G401 (cell line): ENCODE measurements at regions not wholly inside any gene's neighbourhood (a gene's known extent, or its start where the extent isn't known, plus 50 kb on each side); places are given as distances from the start of the nearest gene placed in this dataset.
"Not testable (repeated sequence)": the region's sequence is repeated elsewhere in the genome, so short reads cannot be mapped to it uniquely, and the experiment has no call there.

Experiments
- DNase-seq: peaks from one replicate; pipeline ENCODE4 v3.0.0-alpha.2; 2015; ENCODE audit warnings: low spot score
- in situ Hi-C: cut with HindIII; loops from 2 replicates; pipeline ENCODE4 v1.10.0; 2016; ENCODE audit warnings: low sequenced_read_pairs, mixed read lengths

DNA sequence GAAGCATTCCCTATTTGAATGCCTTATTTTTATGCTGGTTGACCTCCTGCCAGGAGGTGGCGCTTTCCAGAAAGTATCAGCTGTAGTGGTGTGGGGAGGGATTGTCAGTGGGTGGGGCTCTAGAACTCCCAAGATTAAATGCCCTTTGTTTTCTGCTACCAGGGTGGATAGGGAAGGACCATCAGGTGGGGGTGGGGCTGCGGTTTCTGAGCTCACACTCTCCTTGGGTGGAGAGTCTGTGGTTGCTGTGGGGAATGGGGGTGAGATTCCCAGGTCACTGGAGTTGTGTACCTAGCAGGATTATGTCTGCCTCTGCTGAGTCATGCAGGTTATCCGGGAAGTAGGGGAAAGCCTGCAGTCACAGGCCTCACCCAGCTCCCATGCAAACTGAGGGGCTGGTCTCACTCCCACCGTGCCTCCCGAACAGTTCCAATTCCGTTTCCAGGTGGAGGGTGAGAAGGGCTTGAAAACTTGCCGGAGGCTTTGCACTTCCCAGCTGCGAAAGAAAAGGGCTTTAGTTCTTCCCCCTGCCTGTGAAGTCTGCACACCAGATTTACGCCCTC is 68.3 kb downstream of the ALG10B start:
- no peak for DNase-seq
- in situ Hi-C loops: no loop called here

DNA sequence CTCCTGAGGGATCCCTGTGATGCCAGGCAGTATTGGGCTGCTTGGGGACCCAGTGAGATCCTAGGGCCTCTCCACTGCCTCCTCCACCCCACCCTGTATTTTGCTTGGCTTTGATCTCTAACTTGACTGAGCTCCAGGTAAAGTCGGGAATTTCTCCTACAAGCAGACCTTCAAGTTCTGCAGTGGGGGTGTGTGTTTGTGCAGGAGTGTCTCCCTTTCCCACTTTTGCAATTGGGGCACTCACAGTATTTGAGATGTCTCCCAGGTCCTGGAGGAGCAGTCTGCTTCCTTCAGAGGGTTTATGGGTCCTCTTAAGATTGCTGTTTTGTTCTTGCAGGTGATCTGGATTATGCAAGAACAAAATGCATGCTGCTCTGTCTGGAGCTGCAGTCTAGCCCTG is 68.9 kb downstream of the ALG10B start:
- in situ Hi-C loops: no loop called here
- no peak for DNase-seq

DNA sequence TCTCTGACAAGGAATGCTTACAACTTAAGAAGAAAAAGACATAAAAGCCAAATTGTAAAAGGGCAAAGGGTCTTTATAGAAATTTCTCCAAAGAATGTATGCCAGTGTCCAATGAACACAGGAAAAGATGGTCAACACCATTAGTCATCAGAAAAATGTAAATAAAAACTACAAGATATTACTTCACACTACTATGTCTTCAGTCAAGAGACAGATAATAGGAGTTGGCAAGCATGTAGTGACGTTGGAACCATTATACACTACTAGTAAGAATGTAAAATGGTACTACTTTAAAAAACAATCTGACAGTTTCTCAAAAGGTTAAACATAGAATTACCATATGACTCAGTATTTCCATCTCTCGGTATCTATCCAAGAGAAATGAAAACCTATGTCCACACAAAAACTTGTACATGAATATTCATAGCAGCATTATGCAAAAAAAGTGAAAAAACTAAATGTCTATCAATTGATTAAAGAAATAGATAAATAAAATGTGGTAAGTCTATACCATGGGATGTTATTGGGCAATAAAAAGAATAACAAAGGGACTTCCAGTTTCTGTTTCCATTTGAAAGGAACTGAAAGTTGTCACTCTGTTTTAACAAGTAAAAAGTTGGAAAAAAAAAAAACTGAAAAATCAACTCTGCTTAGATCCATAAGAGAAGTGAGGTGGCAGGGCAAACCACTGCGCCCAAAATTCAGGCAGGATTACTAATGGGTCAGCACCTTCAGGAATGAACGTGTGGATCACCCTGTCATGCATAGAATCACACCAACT is 69.8 kb downstream of the ALG10B start:
- in situ Hi-C loops: no loop called here
- no peak for DNase-seq

DNA sequence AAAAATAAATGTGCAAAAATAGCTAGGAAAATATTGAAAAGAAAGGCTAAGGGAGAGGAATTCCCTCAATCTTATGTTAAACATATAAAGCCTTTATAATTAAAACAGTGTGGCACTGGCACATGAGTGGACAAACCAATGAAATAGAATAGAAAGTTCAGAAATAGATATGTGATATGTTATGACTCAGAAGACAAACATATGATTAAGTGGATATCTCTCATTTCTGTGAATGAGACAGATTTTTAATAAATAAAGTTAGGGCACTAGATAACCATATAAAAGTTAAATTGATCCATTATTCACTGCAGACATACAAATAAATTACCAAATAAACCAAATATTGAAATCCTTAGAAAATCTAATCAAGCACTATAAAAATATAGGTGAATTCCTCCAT is 73.0 kb downstream of the ALG10B start:
- in situ Hi-C loops: no loop called here
- DNase-seq: no peak

DNA sequence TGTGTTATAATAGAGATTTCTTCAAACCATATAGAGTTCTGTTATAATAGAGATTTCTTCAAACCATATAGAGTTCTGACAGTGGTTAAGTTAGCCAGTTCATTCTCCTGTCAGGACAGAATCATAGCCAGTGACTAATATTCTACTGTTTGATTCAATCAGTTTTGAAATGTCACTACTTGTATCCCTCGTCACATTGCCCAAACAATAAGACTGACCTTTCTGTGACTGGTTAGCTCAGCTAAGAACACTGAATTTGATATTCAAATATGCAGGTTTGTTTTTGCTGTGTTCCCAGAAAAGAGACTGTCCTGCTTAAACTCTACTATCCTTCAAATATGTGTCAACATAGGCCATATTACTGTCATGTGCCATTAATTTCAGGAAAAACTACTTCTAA is 74.4 kb downstream of the ALG10B start:
- in situ Hi-C loops: no loop called here
- DNase-seq: no peak

DNA sequence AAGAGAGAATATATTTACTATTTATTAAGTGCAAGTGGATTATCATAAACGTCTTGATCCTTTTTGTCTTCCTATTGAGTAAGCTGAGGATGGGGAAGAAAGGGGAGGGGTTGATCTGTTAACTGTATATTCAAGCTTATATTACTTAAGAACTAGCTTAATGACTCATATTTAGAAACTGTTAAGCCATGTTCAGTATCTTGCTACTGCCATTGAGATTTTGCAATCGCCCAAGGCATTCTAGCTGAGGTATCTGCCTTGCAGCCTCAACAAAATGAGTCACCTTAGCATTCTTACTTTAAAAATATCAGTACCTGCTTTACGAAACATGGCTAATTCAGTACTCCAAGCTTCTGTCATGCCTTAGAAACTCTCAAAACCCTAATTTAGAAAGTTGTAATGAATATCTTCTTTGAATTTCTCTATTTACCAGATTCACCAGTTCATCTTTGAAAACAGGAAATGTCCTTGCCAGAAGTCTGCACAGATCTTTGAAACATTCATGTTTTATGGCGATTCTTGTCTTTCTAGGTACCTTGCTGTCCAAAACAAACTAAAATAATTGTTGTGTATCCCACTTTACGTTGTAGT is 76.1 kb downstream of the ALG10B start:
- DNase-seq: no peak
- in situ Hi-C loops: no loop called here

DNA sequence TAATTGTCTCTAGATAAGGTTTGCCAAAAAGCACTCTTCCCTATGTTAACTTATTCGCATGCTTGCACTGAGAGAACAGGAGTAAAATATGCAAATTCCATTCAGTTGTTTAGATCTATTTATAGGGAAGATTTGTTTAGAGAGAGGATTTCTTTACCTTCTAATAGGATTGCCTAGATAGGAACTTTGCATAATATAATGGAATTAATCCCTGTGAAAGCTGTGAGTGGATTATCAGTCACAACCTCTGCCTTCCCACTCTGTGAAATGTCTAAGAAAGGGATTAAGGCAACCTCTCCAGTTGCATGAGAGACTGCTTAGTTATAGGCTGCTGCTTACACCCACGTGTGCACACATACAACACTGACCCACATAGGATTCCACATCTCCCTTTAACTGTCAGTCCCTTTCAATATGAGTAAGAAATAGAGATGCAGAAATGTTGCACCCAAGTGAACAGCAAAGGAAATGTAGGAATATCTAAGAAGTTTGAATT is 83.2 kb downstream of the ALG10B start:
- in situ Hi-C loops: no loop called here
- no peak for DNase-seq

DNA sequence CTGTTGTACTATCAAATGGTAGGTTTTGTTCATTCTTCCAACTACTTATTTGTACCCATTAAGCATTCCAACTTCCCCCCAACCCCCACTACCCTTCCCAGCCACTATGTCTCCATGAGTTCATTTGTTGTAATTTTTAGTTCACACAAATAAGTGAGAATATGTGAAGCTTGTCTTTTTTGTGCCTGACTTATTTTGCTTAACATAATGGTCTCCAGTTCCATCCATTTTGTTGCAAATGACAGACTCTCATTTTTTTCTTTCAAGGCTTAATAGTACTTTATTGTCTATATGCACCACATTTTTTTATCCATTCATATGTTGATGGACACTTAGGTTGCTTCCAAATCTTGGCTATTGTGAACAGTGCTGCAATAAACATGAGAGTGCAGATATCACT is 86.2 kb downstream of the ALG10B start:
- no peak for DNase-seq
- in situ Hi-C loops: no loop called here

DNA sequence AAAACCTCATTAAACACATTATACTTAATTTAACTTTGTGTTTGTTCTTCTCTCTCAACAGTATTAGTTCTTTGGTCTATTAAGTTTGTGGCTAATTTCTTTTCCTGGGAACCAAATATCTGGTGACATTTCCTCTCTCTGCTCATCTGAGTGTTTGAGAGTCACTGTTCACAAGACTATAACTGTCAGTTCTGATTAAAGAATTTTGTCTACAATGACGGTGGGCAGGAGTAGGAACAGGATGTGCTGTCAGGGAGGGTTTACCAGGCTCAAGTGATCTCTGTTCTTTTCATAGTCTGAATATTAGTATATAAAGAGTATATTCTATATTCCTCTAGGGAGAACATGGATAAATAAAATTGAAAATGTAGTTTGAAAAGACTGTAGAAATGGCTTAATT is 92.9 kb downstream of the ALG10B start:
- DNase-seq: no peak
- in situ Hi-C loops: no loop called here

DNA sequence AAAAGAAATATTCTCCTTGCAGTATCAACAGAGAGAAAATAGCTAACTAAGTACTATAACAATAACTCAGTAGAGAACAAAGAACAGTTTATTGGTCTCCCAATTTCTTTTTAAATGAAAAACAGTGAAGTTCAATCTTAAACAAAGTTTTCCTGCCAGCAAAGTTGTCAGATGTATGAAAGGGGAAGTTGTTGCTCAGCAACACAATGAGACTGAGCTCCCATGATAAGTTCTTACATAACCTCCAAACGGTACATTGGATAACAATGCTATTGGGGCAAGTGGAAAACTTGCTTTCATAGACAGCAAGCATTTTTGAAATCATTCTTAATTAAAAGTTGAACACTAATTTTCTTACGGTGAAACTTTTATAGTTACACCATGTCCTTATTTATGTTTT is 94.9 kb downstream of the ALG10B start:
- in situ Hi-C loops: no loop called here
- DNase-seq: no peak

DNA sequence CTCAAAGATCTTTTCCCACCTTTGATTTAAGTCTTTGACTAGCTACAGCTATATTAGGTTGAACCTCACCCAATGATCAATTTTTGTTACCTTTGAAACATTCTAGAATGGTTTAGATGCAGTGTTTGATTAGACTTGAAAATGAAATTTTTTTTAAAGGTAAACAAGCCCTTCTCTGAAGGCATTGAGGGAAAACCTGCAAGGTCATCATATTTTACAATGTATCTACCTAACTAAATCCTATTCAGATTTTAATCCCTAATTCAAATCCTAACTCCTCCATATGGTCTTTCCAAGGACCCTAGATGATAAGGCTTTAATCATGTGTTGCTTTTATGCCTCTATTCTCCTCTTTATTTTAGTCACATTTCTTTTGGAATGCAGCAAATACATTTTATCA is 95.4 kb downstream of the ALG10B start:
- in situ Hi-C loops: no loop called here
- no peak for DNase-seq

DNA sequence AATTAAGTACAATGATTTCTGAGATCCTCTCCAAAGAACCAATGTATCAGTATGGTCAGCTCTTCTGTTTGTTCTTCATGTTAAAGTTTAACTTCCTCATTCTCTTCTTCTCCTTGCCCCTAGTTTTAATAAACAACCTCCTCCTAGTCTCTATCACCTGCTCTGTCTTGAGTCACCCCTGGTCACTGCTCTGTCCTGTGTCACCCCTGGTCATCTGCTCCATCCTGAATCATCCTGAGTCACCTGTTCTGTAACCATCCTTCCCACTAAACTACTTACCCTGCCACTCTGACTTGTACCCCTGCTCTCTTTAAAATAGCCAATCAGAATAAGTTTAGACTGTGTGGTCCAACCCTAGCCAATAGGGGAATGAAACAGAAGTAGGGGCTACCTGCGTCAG is 100.5 kb downstream of the ALG10B start:
- DNase-seq: no peak
- in situ Hi-C loops: no loop called here

DNA sequence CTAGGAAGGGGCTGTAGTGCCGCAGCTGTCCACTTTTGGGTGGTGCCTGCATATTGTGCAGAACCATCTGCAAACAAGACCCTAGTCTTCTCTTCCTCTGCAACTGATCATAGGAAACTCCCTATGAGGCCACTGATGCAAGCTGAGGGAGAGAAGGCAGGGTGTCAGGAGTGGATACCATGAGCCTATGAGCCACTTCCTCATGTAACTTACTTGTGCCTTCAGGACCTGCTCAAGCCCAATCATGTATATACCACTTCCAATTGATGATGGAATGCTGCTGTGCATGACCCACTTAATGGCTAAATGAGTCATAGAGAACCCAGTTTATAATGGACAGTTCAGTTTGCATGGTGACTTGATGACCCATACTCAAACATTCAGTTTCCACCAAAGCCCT is 107.9 kb downstream of the ALG10B start:
- no peak for DNase-seq
- in situ Hi-C loops: no loop called here

DNA sequence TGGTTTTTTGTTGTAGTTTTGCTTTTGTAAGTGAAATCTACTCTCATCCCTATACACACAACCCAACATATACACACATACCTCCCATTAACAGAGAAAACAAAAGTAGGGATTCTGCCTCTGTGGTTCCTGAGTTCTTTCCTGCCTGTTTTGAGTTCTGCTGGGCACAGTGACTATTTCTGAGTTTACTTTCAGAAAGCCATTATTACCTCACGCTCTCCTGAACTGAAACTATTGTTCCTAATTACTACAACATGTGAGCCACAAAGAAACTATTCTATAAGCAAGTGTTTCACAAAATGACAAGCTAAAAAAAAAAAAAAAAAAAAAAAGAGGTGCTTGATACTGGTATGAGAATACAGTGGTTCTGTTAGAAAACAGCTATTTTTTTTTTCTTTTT is 110.9 kb downstream of the ALG10B start:
- DNase-seq: no peak
- in situ Hi-C loops: no loop called here

DNA sequence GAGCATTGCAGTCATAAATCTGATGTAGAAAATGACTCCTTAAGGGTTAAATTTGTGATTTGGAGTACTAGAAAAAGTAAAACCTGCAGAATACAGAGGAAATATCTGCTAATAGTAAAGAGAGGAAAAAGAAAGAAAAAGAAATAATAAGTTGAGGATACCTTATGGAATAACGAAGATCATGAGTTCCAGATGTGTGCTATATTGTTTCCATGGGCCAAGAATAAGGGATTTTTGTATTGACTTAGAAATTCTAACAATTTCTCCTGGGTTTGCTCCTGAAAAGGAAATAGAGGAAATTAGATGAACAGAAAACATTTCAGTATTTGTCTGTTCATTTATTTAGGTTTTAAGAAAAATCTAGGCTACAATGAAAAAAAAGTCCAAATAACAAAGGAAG is 115.3 kb downstream of the ALG10B start:
- in situ Hi-C loops: no loop called here
- no peak for DNase-seq

DNA sequence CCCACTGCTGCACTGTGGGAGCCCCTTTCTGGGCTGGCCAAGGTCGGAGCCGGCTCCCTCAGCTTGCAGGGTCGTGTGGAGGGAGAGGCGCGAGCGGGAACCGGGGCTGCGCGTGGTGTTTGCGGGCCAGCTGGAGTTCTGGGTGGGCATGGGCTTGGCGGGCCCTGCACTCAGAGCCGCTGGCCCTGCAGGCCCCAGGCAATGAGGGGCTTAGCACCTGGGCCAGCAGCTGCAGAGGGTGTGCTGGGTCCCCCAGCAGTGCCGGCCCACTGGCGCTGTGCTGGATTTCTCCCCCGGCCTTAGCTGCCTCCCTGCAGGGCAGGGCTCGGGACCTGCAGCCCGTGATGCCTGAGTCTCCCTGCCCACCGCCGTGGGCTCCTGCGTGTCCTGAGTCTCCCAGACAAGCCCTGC is 125.3 kb downstream of the ALG10B start:
- DNase-seq, in situ Hi-C loops: not testable (repeated sequence)

DNA sequence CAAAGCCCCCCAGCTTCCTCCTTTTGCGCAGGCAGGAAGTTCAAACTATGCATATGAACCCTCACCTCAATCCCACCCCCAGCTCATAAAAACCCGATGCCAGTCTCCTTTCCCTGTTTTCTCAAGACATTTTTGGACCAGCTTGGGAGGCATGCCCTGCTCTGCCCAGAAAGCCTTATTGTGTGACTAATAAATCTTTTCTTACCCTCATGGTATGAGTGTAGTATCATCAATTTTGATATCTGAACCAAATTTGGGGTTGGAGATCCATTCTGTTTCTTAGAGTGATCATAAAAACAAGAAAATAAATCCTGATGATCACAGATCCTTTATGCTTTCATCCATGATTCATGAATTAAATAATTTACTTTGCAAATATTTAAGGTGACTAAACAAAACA is 128.5 kb downstream of the ALG10B start:
- no peak for DNase-seq
- in situ Hi-C loops: no loop called here

DNA sequence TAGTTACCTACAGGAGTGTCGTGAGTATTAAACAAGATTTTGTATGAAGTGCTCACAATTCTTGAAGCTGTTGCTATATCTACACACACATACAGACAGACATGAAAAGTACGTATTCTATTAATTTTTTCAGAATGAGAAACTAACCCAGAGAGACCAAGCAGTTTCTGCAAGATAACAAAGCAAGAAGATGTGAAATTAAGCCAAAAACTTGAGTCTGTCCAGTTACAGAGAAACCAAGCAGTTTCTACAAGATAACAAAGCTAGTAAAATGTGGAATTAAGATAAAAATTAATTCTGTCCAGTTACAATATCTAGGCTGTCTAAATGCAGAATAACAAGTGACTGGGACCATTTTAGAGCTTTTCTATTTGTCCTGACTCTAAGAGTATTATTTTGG is 132.4 kb downstream of the ALG10B start:
- in situ Hi-C loops: no loop called here

DNA sequence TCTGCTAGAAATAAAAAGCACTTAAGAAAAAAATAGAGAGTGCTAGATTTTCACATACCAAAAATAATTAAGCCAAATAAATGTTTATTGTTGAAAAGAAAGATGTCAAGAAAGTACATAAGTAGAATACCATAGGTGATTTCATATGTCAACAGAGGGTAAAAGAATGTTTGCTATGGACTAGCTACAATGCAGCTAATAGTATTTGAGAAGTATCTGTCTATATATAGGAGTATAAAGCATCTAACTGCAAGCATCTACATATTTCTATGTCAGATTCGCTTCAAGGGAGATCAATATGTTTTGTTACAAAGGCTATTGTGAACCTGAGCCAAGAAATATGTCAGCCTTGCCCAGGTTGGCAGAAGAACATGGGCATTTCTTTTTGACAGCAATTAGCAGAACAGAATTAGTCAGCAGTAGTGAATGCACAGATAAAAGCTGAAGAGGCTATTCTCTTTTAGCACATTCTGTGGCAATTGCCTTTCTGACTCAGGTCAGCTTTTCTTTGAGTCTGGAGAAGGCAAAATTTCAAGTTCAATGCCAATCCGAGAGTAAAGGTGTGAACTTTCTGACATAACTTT is 140.1 kb downstream of the ALG10B start:
- DNase-seq: no peak
- in situ Hi-C loops: no loop called here

More for the DNA sequence above, 132.4 kb downstream of the ALG10B start:
- no peak for DNase-seq

DNA sequence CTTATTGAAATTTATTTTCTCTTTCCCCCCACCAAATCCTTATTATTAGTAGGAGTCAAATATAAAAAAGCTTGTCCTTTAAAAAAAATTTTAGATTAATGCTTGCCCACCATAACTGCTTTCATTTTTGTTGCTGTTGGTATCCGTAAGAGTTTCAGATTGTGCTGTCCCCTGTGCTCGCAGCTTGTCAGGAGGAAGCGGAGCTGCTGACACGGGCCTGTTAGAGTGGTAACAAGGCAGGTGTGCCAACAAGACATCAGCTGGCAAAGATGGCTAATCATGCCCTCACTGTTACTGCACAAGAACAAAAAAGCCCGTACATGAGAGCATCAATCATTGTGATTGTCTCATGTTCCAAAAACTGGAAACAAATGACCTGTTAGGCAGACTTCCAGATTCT is 148.4 kb downstream of the ALG10B start:
- in situ Hi-C loops: no loop called here

More for the DNA sequence above, 148.4 kb downstream of the ALG10B start:
- no peak for DNase-seq
